Osteoblast (primary cell): ENCODE measurements at regions not wholly inside any gene's neighbourhood (a gene's known extent, or its start where the extent isn't known, plus 50 kb on each side); places are given as distances from the start of the nearest gene placed in this dataset.
"Not testable (repeated sequence)": the region's sequence is repeated elsewhere in the genome, so short reads cannot be mapped to it uniquely, and the experiment has no call there.

Experiments
- DNase-seq: peaks from one replicate; pipeline ENCODE4 v3.0.0; 2011; ENCODE audit warnings: low spot score, mixed read lengths; ENCODE audit not compliant: insufficient read length; ENCODE audit errors: missing footprints
- H2AFZ ChIP-seq: 2 replicates; pipeline ENCODE4 v1.6.0; 2011; ENCODE audit warnings: mild to moderate bottlenecking, low read length
- H3K27ac ChIP-seq: 2 replicates; pipeline ENCODE4 v1.5.1; 2011; ENCODE audit warnings: mild to moderate bottlenecking, low read depth, low read length, moderate library complexity
- H3K27me3 ChIP-seq: 2 replicates; pipeline ENCODE4 v1.6.0; 2012; ENCODE audit warnings: mild to moderate bottlenecking, control low read depth, inconsistent platforms, low read length, moderate library complexity; ENCODE audit not compliant: insufficient read depth
- H3K36me3 ChIP-seq: 2 replicates; pipeline ENCODE4 v1.5.1; 2011; ENCODE audit warnings: mild to moderate bottlenecking, low read length, control low read depth, moderate library complexity; ENCODE audit not compliant: insufficient read depth
- H3K4me1 ChIP-seq: 2 replicates; pipeline ENCODE4 v1.5.1; 2011; ENCODE audit warnings: mild to moderate bottlenecking, low read length, control low read depth, moderate library complexity; ENCODE audit not compliant: insufficient read depth
- H3K4me2 ChIP-seq: 2 replicates; pipeline ENCODE4 v1.6.0; 2011; ENCODE audit warnings: mild to moderate bottlenecking, low read length; ENCODE audit not compliant: insufficient read depth
- H3K4me3 ChIP-seq: fragments of 200-600 bp; sonication (generic); 3 replicates; pipeline ENCODE4 v1.5.1; 2012; ENCODE audit warnings: mild to moderate bottlenecking, low read length, inconsistent platforms; ENCODE audit not compliant: insufficient read depth
- H3K79me2 ChIP-seq: 2 replicates; pipeline ENCODE4 v1.6.0; 2012; ENCODE audit warnings: mild to moderate bottlenecking, low read length, control low read depth, inconsistent platforms; ENCODE audit not compliant: insufficient read depth
- H3K9me3 ChIP-seq: 2 replicates; pipeline ENCODE4 v1.5.1; 2011; ENCODE audit warnings: low read depth, low read length, control low read depth
- H4K20me1 ChIP-seq: 2 replicates; pipeline ENCODE4 v1.6.0; 2012; ENCODE audit warnings: mild to moderate bottlenecking, low read length, control low read depth; ENCODE audit not compliant: insufficient read depth
- TF ChIP-seq, protein P1 (sequence below): IDR thresholded peaks from 2 replicates; pipeline ENCODE4 v1.5.1; 2011; ENCODE audit warnings: mild to moderate bottlenecking, low read depth, low read length, moderate library complexity; ENCODE audit errors: extremely low read depth

DNA sequence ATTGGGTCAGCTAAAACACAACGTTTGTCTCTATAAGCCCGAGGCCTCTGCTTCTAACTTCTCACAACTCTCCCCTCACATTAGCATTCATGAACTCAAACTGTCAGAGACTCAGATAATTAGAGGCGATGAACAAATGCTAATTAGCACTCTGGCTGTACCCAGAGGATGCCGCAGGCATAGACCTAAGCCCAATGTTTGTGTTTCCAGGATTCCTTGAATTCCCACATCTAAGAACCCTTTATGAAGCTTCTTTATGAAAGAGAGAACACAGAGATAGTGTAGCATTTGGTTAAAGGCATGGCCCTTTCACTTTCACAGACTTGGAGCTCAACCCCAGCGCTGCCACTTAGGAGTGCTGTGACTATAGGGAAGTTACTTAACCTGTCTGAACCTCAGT, 512.2 kb downstream of the GRIN2A start:
- TF ChIP-seq, protein P1, sequence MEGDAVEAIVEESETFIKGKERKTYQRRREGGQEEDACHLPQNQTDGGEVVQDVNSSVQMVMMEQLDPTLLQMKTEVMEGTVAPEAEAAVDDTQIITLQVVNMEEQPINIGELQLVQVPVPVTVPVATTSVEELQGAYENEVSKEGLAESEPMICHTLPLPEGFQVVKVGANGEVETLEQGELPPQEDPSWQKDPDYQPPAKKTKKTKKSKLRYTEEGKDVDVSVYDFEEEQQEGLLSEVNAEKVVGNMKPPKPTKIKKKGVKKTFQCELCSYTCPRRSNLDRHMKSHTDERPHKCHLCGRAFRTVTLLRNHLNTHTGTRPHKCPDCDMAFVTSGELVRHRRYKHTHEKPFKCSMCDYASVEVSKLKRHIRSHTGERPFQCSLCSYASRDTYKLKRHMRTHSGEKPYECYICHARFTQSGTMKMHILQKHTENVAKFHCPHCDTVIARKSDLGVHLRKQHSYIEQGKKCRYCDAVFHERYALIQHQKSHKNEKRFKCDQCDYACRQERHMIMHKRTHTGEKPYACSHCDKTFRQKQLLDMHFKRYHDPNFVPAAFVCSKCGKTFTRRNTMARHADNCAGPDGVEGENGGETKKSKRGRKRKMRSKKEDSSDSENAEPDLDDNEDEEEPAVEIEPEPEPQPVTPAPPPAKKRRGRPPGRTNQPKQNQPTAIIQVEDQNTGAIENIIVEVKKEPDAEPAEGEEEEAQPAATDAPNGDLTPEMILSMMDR, result no peak
- no peaks in the 10 kb centered on the region for H3K9me3 ChIP-seq

GRCh38 chr16:9670616-9671015, 511.6 kb downstream of the GRIN2A start:
- not testable (repeated sequence) for H3K79me2 ChIP-seq, H4K20me1 ChIP-seq, H3K9me3 ChIP-seq, H3K4me1 ChIP-seq, H3K27me3 ChIP-seq, H3K27ac ChIP-seq, H3K36me3 ChIP-seq, H3K4me2 ChIP-seq, H2AFZ ChIP-seq, H3K4me3 ChIP-seq, DNase-seq

More for the DNA sequence above, 512.2 kb downstream of the GRIN2A start:
- H2AFZ ChIP-seq, result no peak overlapping the region
- no peak for DNase-seq
- no peaks in the 10 kb centered on the region for H3K36me3 ChIP-seq
- no peak overlapping the region for H3K27ac ChIP-seq
- H3K4me1 ChIP-seq, result no peaks in the 10 kb centered on the region
- H3K4me2 ChIP-seq, result no peak overlapping the region
- H3K79me2 ChIP-seq, result no peaks in the 10 kb centered on the region
- H3K4me3 ChIP-seq, result no peak overlapping the region
- H3K27me3 ChIP-seq, result no peaks in the 10 kb centered on the region
- no peaks in the 10 kb centered on the region for H4K20me1 ChIP-seq

DNA sequence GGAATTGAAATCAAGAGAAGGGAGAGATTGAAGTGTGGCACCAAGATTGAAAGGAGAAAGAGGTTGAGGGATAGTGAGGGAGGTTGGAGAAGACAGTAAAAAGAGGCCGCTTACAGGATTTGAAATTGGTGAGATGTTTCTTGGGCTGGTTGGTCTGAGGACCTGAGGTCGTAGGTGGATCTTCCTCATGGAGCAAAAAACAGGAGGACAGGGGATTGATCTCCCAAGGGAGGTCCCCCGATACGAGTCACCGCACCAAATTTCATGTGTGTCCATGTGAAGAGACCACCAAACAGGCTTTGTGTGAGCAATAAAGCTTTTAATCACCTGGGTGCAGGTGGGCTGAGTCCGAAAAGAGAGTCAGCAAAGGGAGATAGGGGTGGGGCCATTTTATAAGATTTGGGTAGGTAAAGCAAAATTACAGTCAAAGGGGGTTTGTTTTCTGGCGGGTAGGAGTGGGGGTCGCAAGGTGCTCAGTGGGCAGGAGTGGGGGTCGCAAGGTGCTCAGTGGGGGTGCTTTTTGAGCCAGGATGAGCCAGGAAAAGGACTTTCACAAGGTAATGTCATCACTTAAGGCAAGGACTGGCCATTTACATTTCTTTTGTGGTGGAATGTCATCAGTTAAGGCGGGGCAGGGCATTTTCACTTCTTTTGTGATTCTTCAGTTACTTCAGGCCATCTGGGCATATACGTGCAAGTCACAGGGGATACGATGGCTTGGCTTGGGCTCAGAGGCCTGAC, 505.5 kb downstream of the GRIN2A start:
- H4K20me1 ChIP-seq, H2AFZ ChIP-seq, H3K4me3 ChIP-seq, H3K4me1 ChIP-seq, H3K27me3 ChIP-seq, H3K27ac ChIP-seq, H3K4me2 ChIP-seq, H3K79me2 ChIP-seq, H3K9me3 ChIP-seq, H3K36me3 ChIP-seq, DNase-seq: not testable (repeated sequence)

GRCh38 chr16:9677301-9677653, 505.0 kb downstream of the GRIN2A start:
- no peak overlapping the region for H3K4me2 ChIP-seq
- no peak overlapping the region for H3K4me3 ChIP-seq
- no peak for DNase-seq
- no peaks in the 10 kb centered on the region for H3K9me3 ChIP-seq
- no peak overlapping the region for H2AFZ ChIP-seq
- TF ChIP-seq, protein P1, result no peak
- H3K27me3 ChIP-seq, result no peaks in the 10 kb centered on the region
- no peaks in the 10 kb centered on the region for H3K4me1 ChIP-seq
- no peaks in the 10 kb centered on the region for H4K20me1 ChIP-seq
- H3K36me3 ChIP-seq, result no peaks in the 10 kb centered on the region
- H3K27ac ChIP-seq, result no peak overlapping the region
- no peaks in the 10 kb centered on the region for H3K79me2 ChIP-seq

DNA sequence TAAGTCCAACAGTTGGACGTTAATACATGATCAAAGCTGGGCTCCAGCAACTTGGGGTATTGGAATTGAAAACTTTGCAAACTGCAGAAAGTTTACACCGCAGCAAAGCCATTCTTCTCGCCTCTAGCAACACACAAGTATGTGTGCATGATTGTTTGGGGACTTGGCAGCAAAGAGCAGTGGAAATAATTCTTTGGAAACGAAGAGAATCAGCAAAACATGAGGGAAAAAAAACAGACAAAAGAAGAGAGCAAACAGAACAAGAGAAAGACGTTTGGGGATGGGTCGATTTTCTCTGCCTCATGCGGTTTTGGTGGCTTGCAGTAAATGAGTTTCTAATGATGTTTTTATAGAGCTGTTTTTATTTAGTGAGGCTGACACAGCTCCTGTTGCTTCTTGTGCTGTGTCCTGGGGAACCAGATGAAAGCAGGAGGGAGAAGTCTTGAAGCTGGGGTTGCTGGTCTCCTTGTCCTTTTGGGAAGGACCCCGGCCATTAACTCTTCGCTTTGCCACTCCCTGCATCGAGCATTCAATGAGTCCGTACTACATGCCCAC, 502.9 kb downstream of the GRIN2A start:
- H3K79me2 ChIP-seq, result no peaks in the 10 kb centered on the region
- TF ChIP-seq, protein P1, result no peak
- no peaks in the 10 kb centered on the region for H3K27me3 ChIP-seq
- no peak overlapping the region for H2AFZ ChIP-seq
- no peak overlapping the region for H3K27ac ChIP-seq
- H3K4me3 ChIP-seq, result no peak overlapping the region
- H3K4me2 ChIP-seq, result no peak overlapping the region
- H3K36me3 ChIP-seq, result no peaks in the 10 kb centered on the region
- H3K9me3 ChIP-seq, result no peaks in the 10 kb centered on the region
- H3K4me1 ChIP-seq, result no peaks in the 10 kb centered on the region
- H4K20me1 ChIP-seq, result no peaks in the 10 kb centered on the region
- DNase-seq, result no peak
